ENCODE measurements at regions not wholly inside any gene's neighbourhood (a gene's known extent, or its start where the extent isn't known, plus 50 kb on each side); places are given as distances from the start of the nearest gene placed in this dataset.

DNA sequence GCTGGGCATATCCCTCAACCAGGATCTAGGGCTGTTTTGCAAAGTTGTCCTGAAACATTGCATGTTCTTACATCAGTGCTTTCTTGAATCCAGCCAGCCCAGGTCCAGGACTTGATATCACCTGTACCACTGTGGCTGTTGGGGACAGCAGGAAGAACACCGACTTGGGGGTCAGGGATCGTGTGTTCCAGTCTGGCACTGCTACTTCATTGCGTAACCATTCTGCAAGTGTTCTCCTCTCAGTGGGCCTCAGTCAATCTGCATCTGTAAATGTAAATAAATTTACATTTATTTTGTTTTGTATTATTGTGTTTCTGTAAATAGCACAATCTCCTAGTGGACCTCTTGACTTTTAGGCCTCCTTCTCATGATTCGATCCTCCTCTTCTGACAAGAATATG, 167.3 kb downstream of the SUDS3 start:
- TF ChIP-seq HDAC6 (IDR thresholded peaks at IDR 0.05; ENCODE audit: low read depth, low read length), result no peak
- TF ChIP-seq POLR2A (conservative IDR thresholded peaks at IDR 0.05), result no peak
- no peak for TF ChIP-seq ZFX (CRISPR knock-in tag; IDR thresholded peaks at IDR 0.05)
- no peak for TF ChIP-seq FOS (IDR thresholded peaks at IDR 0.05; ENCODE audit: extremely low read depth, insufficient read length)
- TF ChIP-seq, protein P1, sequence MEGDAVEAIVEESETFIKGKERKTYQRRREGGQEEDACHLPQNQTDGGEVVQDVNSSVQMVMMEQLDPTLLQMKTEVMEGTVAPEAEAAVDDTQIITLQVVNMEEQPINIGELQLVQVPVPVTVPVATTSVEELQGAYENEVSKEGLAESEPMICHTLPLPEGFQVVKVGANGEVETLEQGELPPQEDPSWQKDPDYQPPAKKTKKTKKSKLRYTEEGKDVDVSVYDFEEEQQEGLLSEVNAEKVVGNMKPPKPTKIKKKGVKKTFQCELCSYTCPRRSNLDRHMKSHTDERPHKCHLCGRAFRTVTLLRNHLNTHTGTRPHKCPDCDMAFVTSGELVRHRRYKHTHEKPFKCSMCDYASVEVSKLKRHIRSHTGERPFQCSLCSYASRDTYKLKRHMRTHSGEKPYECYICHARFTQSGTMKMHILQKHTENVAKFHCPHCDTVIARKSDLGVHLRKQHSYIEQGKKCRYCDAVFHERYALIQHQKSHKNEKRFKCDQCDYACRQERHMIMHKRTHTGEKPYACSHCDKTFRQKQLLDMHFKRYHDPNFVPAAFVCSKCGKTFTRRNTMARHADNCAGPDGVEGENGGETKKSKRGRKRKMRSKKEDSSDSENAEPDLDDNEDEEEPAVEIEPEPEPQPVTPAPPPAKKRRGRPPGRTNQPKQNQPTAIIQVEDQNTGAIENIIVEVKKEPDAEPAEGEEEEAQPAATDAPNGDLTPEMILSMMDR (IDR thresholded peaks at IDR 0.05 in 2 of 3, conservative IDR thresholded peaks at IDR 0.05 in 1 of 3; ENCODE audit: insufficient read depth in 2 of 3, low read depth in 1 of 3, low read length in 3 of 3), result no peak
- TF ChIP-seq GABPB1 (CRISPR knock-in tag; IDR thresholded peaks at IDR 0.05), result no peak
- TF ChIP-seq TSC22D4 (tag; IDR thresholded peaks at IDR 0.05), result no peak
- TF ChIP-seq, protein P2, sequence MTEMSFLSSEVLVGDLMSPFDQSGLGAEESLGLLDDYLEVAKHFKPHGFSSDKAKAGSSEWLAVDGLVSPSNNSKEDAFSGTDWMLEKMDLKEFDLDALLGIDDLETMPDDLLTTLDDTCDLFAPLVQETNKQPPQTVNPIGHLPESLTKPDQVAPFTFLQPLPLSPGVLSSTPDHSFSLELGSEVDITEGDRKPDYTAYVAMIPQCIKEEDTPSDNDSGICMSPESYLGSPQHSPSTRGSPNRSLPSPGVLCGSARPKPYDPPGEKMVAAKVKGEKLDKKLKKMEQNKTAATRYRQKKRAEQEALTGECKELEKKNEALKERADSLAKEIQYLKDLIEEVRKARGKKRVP (CRISPR knock-in tag; IDR thresholded peaks at IDR 0.05), result no peak
- no peak for TF ChIP-seq RAD21 (CRISPR knock-in tag; conservative IDR thresholded peaks at IDR 0.05 in 1 of 2, IDR thresholded peaks at IDR 0.05 in 1 of 2)
- no peak for TF ChIP-seq ZC3H8 (IDR thresholded peaks at IDR 0.05)
- TF ChIP-seq SMARCC2 (IDR thresholded peaks at IDR 0.05; ENCODE audit: low read depth), result no peak
- no peak for TF ChIP-seq GATA2 (CRISPR knock-in tag; IDR thresholded peaks at IDR 0.05)
- no peak for TF ChIP-seq FOXP1 (CRISPR knock-in tag; IDR thresholded peaks at IDR 0.05)
- TF ChIP-seq SIX5 (IDR thresholded peaks at IDR 0.05; ENCODE audit: borderline replicate concordance in 1 of 2, insufficient read depth in 1 of 2, low read depth in 1 of 2, low read length in 2 of 2), result no peak
